IPS-NIHi7 (cell line): ENCODE measurements at regions not wholly inside any gene's neighbourhood (a gene's known extent, or its start where the extent isn't known, plus 50 kb on each side); places are given as distances from the start of the nearest gene placed in this dataset.
"Not testable (repeated sequence)": the region's sequence is repeated elsewhere in the genome, so short reads cannot be mapped to it uniquely, and the experiment has no call there.

Experiments used
- DNase-seq: peaks from one replicate; pipeline ENCODE4 v3.0.0; 2012; ENCODE audit warnings: mixed read lengths; ENCODE audit errors: extremely low spot score

DNA sequence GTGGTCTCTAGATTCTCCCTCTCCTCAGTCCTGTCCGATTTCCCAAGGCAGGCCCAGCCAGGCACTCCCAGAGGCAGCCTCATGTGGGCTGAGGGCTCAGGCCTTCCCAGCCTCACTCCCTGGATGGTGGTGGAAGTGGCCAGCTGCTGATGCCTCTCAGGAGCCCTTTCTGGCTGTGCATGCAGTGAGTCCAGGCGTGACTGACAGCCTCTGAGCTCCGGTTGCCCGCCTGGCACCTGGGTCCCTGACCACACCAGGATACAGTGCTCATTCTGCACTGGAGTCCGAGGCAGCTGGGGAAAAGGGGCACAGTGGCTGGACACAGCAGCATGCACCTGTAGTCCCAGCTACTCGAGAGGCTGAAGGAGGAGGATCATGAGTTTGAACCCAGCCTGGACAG, 132.6 kb downstream of the CUL2 start:
- no peak for DNase-seq

DNA sequence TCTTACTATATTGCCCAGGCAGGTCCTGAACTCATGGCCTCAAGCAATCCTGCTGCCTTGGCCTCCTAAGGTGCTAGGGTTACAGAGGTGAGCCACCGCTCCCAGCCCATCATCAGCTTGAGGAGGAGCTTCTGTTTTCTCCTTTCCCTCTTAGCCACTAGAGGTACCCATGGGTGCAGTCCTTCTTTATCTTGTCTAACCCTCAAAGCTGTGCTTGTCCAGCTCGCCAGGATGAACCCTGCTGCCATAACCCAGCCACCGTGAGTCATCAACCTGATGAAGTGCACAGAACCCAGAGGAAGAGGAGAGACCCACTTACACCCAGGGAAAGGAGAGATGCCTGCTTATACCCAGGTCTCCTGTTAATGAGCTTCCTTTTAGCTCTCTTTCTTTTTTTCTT, 133.4 kb downstream of the CUL2 start:
- no peak for DNase-seq

DNA sequence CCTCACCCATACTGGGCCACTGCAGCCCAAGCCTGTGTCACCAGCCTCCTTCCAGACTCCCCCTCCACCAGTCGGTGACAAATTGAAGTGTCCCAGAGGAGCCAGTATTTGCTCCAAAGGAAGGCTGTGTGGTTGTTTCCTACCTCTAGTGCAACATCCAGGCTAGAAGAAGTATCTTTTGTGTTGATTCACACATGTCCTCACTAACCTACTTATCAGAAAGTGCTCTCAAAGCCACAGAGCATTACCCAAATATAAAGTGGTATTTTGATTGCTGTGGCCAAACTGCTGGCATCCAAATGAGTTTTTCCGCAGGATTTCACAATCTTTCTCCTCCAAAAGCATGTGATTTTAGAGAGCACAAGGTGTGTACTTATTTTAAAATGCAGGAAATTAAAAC, 134.8 kb downstream of the CUL2 start:
- DNase-seq = no peak

DNA sequence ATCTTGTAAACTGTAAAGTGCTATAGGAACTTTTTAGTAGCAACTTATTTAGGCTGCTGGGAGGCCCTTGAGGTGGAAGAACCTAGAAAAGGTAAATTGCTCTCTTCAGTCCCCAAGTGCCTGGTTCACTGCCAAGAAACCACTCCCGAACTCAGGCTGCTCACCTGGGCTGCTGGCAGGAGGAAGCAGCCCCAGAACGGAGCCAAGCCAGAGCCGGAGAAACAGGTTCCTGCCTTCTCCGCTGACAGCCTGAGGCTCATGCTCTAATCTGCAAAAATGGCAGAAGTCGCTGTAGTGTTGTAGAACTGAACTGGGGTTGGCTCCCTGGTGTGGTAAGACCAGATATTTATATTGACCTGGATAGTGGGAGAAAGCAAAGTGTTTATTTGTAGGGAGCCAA, 136.0 kb downstream of the CUL2 start:
- DNase-seq = no peak

DNA sequence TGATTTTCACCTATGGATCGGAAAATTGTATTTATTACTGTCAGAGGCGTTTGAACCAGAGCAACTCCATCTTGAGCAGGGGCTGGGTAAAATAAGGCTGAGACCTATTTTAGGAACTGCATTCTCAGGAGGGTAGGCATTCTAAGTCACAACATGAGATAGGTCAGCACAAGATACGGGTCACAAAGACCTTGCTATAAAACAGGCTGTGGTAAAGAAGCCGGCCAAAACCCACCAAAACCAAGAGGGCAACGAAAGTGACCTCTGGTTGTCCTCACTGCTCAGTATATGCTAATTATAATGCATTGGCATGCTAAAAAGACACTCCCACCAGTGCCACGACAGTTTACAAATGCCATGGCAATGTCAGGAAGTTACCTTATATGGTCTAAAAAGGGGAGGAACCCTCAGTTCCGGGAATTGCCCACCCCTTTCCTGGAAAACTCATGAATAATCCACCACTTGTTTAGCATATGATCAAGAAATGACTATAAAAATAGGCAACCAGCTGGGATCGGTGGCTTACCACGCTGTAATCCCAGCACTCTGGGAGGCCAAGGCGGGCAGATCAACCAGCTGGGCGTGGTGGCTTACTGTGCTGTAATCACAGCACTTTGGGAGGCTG, 136.3 kb upstream of the PARD3 start:
- not testable (repeated sequence) for DNase-seq

DNA sequence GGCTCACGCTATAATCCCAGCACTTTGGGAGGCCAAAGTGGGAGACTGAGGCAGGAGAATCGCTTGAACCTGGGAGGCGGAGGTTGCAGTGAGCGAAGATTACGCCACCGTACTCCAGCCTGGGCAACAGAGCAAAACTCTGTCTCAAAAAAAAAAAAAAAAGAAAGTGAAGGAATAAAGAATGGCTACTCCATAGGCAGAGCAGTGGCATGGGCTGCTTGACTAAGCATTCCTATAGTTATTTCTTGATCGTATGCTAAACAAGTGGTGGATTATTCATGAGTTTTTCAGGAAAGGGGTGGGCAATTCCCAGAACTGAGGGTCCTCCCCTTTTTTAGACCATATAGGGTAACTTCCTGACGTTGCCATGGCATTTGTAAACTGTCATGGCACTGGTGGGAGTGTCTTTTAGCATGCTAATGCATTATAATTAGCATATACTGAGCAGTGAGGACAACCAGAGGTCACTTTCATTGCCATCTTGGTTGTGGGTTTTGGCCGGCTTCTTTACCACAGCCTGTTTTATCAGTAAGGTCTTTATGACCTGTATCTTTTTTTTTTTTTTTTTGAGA, 130.9 kb upstream of the PARD3 start:
- not testable (repeated sequence) for DNase-seq

DNA sequence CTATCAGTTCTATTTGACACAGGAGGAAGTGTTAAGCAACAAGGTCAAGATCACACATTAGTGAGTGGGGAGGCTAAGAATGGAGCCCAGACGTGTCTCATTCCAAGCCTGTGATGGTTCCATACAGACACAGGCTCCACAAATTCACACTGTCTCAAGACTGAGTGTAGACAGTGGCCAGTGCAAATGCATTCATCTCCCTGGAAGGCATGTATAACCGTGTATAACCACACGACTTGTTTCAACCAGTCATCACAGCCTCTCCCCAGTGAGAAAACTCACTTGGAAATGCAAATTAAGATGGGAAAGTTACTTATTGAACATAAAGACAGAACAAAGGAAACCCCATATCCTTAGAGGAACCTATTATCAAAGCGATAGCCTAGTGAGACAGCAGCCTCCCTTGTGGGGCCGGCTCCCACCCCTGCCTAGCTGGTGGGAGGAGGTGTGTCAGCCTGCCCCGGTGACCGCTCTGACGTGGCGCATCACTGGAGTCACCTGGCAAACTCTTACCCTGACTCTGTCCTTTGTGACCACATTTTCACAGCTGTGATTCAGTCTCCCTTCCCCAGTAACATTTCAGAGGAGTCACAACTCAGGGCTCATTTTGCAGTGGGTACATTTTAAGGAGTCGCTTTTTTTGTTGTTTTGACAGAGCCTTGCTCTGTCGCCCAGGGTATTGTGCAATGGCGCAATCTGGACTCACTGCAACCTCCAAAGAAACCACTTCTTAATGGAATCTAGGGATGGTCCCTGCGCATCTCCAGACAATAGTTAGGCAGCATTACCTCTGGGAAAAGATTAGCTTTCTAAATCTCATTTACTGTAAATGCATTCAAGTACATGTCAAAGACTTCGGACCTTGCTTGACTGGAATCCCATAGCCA, 126.6 kb upstream of the PARD3 start:
- no peak for DNase-seq

DNA sequence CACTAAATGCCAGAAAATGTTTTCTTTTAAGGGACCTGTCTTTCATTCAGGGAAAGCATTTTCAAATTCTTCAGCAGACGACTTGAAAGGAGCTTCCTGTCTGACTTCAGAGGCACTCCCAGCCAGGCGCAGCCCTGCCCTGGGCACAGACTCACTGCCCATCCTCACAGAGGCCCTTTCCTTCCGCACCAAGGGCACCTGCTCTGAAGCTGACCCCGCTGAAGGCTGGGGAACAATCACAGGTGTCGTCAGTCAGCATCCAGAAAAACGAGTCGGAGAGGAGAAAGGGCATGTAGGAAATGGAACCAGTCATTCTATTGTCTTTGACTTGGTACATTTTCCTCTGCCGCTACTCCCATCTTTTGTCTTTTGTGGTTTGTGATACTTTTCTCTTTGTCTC, 125.3 kb upstream of the PARD3 start:
- DNase-seq = no peak

DNA sequence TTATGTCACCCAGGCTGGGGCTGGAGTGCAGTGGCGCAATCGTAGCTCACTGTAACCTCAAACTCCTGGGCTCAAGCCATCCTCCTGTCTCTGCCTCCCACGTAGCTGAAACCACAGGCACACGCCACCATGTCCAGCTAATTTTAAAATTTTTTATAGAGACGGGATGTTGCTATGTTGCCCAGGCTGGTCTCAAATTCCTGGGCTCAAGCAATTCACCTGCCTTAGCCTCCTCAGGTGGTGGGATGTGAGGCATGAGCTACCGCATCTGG, 123.2 kb upstream of the PARD3 start:
- no peak for DNase-seq

DNA sequence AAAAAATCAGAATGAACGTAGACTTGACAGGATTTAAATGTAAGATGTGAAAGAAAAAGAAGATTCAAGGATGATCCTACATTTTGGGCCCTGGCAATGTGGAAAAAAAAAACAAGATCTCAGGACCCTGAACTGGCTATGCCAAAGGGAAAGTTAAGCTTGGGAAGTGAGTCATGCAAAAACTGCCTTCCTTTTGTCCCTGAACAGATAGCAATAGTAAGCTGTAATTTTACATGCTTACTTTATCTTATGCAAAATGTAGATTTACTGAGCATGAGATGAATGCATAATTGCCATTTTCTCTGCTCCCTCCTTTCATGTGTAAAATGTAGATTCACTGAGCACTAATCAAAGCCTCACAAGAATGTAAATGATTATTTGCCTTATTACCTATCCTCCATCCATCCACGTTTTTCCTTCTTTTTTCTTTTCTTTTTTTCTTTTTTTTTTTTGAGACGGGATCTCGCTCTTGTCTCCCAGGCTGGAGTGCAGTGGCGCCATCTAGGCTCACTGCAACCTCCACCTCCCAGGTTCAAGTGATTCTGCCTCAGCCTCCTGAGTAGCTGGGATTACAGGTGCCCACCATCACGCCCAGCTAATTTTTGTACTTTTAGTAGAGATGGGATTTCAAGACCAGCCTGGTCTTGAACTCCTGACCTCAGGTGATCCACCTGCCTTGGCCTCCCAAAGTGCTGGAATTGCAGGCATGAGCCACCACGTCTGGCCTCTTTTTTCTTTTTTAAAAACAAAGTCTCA, 122.7 kb upstream of the PARD3 start:
- not testable (repeated sequence) for DNase-seq

DNA sequence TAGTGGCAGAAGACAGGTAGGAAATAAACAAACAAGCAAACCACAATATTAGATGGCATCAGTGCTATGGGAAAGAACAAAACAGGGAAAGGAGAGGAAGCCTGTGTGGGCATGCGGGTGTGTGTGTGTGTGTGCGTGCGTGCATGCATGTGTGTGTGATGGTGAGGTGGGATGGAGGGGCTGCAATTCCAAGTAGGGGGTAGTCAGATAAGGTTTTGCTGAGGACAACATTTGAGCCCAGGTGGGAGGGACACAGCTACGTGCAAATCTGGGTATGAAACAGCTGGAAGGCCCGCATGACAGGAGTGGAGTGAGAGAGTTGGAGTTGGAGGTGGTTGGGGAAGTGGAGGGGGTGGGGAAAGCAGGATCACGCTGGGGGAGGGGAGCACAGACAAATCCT, 121.0 kb upstream of the PARD3 start:
- no peak for DNase-seq

DNA sequence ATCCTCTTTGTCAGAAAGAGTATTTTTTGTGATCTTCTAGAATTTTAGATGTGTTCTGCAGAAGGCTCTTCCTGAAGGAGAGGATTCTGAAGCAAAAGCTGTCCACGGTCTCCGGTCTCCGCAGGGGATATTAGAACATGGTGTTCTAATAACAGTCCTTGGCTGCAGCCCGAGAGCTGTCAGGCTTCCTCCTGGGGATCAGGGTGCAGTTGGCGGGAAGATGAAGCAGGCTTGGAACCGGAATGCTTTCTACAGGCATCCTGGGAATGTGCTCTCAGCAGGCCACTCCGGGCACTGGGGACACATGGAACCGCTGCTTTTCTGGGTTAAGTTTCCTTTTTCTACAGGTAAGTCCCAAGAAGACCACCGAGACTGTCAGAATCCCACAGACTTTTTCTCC, 118.6 kb upstream of the PARD3 start:
- DNase-seq = no peak

DNA sequence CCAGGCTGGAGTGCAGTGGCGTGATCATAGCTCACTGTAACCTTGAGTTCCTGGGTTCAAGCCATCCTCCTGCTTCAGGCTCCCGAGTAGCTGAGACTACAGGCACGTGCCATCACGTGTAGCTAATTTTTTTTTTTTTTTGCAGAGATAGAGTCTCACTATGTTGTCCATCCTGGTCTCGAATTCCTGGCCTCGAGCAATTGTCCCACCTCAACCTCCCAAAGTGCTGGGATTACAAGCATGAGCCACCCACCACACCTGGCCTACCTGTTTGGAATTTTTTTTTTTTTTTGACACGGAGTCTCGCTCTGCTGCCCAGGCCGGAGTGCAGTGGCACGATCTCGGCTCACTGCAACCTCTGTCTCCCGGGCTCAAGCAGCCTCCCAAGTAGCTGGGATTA, 117.1 kb upstream of the PARD3 start:
- no peak for DNase-seq

DNA sequence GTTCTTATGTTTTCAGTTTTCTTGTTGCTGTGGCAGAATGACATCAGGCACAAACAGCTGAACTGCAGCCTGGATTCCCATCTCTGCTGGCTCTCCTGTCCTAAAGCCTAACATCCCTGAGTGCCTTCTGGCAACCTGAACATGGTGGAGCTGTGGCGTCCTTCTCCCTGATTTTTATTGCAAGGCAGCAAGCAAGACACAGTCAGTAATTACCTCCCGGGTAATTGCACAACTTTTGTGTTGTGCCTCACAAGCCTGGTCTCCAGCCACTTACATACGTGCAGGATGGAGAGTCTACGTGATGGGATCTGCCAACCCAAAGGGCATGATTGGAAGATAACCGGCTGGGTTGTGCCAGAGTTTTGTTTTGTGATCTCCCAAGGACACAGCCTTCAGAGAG, 116.1 kb upstream of the PARD3 start:
- DNase-seq = no peak

DNA sequence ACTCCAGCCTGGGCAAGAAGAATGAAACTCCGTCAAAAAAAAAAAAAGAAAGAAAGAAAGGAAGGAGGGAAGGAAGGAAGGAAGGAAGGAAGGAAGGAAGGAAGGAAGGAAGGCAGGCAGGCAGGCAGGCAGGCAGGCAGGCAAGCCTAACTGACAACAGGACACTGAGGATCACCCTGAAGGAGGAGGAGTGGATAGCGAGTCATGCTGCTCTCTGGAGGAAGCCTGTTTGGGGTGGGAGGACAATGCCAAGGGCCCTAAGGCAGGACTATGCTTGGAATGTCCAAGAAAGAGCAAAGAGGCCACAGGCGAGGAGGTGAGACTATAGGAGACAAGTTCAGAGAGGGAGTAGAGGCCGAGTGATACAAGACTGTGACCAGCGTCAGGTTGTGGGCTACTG, 107.0 kb upstream of the PARD3 start:
- DNase-seq = no peak

DNA sequence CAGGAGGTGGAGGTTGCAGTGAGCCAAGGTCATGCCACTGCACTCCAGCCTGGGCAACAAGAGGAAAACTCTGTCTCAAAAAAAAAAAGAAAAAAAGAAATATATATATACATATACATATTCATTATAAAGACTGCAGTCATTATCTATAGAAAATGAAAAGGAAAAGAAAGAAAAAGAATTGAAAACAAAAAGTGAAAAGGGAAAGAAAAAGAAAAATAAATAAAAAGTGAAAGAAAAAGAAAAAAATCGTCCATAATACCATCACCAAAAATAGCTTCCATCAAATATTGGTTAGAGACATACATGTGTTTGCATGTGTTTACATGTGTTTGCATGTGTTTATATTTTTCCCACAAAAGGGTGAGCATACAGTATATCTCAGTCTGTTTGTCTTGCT, 105.5 kb upstream of the PARD3 start:
- DNase-seq = no peak

DNA sequence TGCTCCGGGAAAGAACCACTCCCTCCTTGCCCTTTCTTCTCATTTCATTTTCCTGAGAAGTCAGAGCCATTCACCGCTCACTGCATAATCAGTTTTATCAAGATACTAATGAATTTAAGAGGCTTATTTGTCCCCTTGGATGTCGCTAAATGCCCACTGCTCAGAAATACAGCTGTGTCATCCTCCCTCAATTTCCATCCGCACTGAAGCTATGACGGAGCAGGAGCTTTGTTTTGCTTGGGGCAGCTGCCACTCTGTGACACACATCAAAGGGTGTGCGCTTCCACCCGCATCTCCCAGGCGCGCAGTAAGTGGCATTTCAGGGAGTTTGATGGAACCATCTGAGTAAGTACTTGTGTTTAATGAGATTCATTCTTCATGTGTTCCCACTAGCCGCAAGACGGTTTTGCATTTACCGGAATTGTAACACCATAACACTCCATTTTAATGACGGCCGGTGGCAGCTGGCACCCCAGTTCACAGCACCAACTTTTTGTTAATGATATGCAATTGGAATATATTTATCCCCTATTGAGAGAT, 103.8 kb upstream of the PARD3 start:
- DNase-seq = no peak

DNA sequence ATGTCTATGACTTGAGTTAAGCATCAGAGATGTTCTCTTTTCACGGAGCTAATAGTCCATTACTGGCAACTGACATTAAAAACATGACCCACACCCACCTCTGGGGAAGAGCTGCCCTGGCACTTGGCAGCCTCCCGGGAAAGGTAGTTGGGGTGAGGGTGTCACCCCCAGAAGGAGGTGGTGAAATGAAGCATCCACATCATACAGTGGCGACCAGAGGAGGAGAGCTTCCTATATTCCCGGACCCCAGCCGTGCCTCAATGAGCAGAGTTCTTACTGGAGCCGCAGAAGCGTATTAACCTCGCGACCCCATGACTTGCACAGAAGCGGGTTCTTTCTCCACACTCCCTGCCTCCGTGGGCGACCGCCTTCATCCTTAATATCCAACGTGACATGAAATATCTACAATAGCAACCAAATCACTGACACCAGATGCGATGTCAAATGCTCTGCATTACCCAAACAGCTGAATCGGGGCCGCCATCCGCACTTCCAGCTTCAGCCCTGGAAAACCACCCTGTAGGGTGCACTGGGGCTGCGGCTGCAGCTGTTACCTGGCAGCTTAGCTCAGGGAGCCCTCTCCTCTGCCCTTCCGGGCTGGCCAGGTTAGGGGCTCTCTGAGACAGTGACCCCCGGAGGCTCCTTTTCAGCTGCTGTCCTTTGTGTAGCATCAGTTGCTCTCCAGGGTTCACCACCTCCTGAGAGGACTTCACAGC, 103.1 kb upstream of the PARD3 start:
- DNase-seq = peak; percentile 31

DNA sequence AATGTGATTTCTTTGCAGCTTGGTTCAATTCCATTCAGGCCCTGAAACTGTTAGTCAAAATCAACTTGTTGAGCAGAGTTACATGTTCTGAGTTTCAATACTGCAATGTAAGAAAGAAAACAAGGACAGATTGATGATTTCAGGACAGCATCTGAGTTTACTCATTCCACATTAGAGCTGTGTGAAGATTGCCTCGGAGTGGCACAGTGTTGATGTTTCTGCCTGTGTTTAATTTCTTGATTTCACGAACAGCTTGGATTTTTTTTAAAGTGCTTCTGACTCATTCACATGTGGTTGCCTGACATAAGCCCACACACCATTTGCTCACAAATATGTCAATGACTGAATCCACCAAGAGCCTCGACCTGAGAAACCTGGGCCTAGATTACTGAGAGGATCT, 101.2 kb upstream of the PARD3 start:
- DNase-seq = no peak

DNA sequence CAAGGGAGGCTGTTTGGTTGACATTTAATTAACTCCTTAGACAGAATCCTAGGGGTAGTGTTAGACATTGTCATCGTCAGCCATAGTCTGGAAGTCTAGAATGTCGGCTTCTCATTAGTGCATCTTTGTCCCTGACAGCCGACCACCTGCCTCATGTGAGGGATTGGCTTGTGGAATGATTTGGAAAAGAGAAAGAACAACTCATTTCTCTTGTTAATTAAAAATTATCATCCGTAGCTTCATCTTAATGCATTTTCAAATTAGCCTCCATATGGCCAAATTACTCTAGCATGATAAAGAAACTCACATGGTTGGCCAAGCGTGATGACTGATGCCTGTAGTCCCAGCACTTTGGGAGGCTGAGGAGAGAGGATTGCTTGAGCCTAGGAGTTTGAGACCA, 97.7 kb upstream of the PARD3 start:
- DNase-seq = no peak

DNA sequence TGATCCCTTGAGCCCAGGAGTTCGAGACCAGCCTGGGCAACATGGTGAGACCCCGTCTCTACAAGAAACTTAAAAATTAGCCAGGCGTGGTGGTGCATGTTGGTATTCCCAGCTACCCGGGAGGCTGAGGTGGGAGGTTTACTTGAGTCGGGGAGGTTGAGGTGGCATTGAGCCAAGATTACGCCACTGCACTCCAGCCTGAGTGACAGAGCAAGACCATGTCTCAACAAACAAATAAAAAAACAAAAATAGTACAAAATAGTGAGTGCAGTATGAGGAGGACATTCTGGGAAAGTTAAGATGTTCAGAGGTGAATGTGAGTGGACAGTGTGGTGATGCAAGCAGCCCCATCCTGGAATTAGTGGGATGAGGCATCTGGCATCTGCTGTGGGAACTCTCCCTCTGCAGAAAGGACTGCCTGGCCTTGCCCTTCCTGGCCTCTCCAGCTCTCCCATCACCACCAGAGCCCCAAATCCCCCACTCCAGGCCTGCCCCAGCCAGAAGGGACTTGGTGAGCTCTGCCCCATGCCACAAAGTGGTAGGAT, 96.6 kb upstream of the PARD3 start:
- DNase-seq = no peak
